GM12872 (cell line): ENCODE measurements at regions not wholly inside any gene's neighbourhood (a gene's known extent, or its start where the extent isn't known, plus 50 kb on each side); places are given as distances from the start of the nearest gene placed in this dataset.

Source experiments
- CTCF ChIP-seq: IDR thresholded peaks from 3 replicates; pipeline ENCODE4 v1.5.1; 2011; ENCODE audit warnings: low read depth, mild to moderate bottlenecking, low read length, moderate library complexity; ENCODE audit not compliant: insufficient read depth

DNA sequence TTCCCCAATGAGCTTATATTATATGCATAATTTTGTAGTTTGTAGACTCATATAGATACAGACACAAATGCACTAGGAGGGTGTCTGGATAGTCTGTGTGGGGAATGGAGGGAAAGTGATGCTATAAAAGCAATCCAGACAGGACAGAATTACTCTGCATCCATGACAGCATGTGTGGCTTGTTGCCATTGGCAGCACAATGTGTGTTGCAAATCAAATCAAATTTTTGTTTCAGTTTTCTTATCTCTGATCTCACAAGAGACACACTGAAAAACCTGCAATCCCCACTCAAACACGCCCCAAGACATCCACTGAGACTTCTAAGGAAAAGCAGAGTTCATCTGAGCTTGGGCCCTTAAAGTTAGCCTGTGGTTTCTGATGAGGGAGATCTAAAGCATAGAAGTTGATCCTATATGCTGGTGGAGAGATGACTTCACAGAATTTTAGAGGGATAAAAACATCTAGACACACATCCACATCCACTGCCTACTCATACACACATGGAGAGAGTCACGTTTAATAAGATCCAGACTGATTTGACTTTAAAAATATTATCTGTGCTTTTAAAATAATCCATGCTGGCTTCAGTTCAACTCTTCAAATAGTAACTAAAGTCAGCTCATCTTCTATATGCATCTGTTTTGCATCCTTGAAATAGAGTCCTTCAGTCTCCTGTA is 313.0 kb upstream of the PLXNA2 start:
- TF ChIP-seq CTCF = no peak

DNA sequence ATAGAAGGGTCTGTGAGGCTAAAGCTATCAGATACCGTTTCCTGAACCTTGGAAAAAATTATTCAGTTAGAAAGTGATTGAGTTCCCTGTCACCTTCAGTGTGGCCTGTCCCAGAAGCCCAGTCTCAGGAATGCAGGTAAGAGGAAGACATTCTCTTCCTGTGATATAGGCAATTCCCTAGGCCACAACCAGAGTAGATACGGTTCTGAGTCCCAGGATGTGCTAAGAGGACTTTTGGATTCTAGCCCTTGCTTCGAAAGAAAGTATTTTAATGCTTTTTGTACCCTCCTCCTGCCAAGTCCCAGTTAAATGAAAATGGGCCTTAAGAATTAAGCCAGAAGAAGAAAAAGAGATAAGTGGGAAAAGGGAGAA is 313.5 kb upstream of the PLXNA2 start:
- TF ChIP-seq CTCF = no peak

DNA sequence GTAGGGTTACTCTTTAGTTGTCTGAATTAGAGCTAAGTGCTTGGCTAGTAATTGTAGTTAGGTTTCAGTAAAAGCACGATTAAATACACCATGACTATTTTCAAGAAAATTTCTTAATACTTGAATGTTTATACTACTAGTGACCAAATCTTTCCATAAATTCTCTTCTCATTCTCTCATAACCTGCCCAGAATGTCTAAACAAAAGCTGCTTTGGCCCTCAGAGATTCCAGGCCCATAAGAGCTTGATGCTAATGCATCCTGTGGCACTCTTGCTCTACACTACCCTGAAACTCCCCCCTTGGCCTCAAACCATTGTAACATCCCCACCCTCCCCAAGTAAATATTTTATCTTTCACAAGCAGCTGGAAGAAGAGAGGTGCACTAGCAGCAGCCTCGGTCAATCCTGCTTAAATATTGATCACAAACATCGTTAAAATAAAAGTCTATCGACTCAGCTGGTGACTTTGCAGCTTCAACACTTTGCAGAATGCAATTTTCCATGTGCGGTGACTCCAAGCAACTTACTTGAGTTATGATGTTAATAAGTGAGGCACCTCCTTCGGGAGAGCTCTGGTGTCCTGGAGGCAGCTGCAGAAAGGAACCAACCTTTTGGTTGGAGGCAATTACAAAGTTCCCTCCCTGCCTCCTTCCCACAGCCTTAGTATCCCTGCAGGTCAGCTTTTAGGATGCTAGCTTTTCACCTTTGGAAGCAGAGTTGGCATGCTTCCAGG is 315.6 kb upstream of the PLXNA2 start:
- no peak for TF ChIP-seq CTCF

DNA sequence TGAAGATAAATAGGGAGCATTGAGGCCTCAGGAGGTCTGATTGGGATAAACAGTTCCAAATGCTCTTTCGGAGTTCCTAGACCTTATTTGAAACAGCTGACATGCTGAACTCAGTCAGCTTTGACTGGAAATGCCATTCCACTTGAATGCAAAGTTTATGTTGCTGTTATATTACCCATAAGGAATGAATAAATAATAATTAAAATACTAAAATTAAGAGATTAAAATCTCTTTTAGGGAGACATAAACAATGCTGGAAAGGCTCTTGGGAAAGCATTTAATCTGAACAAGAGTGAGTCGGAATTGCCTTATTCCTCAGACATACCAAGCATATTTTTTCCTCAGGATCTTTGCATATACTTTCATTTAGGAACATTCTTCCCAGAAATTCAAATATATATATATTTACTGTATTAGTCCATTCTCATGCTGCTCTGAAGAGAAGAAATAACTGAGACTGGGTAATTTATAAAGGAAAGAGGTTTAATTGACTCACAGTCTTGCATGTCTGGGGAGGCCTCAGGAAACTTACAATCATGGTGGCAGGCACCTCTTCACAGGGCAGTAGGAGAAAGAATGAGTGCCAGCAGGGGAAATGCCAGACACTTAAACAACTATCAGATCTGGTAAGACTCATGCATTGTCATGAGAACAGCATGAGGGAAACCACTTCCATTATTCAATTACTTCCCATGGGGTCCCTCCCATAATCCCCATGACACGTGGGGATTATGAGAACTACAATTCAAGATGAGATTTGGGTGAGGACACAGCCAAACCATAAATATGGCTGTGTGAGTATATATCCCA is 318.2 kb upstream of the PLXNA2 start:
- TF ChIP-seq CTCF = no peak

- no peak for TF ChIP-seq CTCF
Observed at GRCh38 chr1:208564466-208564865, 320.3 kb upstream of the PLXNA2 start.

GRCh38 chr1:208565756-208566440 is 321.7 kb upstream of the PLXNA2 start:
- TF ChIP-seq CTCF = no peak

DNA sequence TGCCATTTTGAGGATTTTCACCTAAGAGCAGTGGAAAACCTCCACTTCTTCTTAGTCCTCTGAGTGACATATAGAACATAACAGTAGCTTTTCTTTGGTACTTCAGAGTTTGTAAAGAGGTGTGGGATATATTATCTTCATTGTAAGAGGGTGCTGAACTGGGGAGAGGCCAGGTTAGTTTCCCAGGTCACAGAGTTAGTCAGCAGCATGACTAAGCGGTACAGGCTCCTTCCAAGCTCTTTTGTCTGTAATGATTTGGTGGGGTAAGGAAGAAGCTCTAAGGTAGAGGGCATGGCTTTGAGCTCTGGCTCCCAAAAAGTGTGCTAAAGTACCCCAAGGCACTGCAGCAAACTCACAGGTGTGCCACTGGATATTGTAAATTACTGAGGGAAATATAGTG is 325.0 kb upstream of the PLXNA2 start:
- no peak for TF ChIP-seq CTCF
